RWPE2 (cell line): ENCODE measurements at regions not wholly inside any gene's neighbourhood (a gene's known extent, or its start where the extent isn't known, plus 50 kb on each side); places are given as distances from the start of the nearest gene placed in this dataset.

Experiments
- ATAC-seq: fragments of 200-7000 bp; cut with Tn5 transposase; 3 replicates; pipeline ENCODE4 v1.9.1; 2021; ENCODE audit warnings: low read depth
- DNase-seq: peaks from one replicate; pipeline ENCODE4 v3.0.0-alpha.2; 2020; ENCODE audit warnings: low spot score
- H3K27ac ChIP-seq: fragments of 450-650 bp; 2 replicates; pipeline ENCODE4 v1.5.1; 2017; ENCODE audit warnings: mild to moderate bottlenecking; ENCODE audit not compliant: poor library complexity, severe bottlenecking
- H3K27me3 ChIP-seq: fragments of 250-450 bp; sonication (Bioruptor Pico); 2 replicates; pipeline ENCODE4 v1.5.1; 2021; ENCODE audit warnings: mild to moderate bottlenecking, moderate library complexity; ENCODE audit not compliant: insufficient read depth, poor library complexity, severe bottlenecking
- H3K36me3 ChIP-seq: fragments of 250-450 bp; sonication (Bioruptor Pico); 2 replicates; pipeline ENCODE4 v1.5.1; 2020; ENCODE audit warnings: low read depth, mild to moderate bottlenecking, moderate library complexity
- H3K4me1 ChIP-seq: fragments of 250-450 bp; sonication (Bioruptor Pico); 2 replicates; pipeline ENCODE4 v1.5.1; 2021; ENCODE audit warnings: mild to moderate bottlenecking, moderate library complexity; ENCODE audit not compliant: insufficient read depth, poor library complexity, severe bottlenecking
- H3K4me3 ChIP-seq: fragments of 250-450 bp; sonication (Bioruptor Pico); 2 replicates; pipeline ENCODE4 v1.5.1; 2021; ENCODE audit warnings: mild to moderate bottlenecking, moderate library complexity; ENCODE audit not compliant: severe bottlenecking
- H3K9me3 ChIP-seq: fragments of 250-450 bp; sonication (Bioruptor Pico); 2 replicates; pipeline ENCODE4 v1.5.1; 2021; ENCODE audit warnings: mild to moderate bottlenecking, moderate library complexity; ENCODE audit not compliant: severe bottlenecking
- CTCF ChIP-seq: fragments of 450-650 bp; IDR thresholded peaks from one replicate; pipeline ENCODE4 v1.5.1; 2017; ENCODE audit warnings: mild to moderate bottlenecking, moderate library complexity; ENCODE audit not compliant: poor library complexity, severe bottlenecking

DNA sequence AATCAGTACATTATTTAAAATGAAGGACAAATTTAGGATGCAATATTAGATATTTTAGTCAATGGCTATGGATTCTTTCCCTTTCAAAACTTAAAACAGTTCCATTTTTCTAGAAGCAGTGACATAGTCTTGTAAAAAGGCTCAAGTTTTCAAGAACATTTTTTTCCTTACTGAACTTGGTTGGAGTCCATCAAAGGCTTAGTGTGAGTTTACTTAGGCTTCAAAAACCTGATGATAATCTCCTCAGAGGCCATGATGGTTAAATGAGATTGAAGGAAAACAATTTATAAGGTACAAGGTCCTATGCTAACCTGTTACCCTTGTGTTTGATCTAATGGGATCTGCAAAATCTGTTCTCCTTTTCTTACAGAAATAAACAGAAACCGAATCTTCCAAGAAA is 531.8 kb downstream of the UTRN start:
- H3K27ac ChIP-seq, result no peak overlapping the region
- no peaks in the 10 kb centered on the region for H3K4me1 ChIP-seq
- ATAC-seq (no peak), DNase-seq (no peak)
- no peak overlapping the region for H3K4me3 ChIP-seq
- H3K27me3 ChIP-seq, result no peaks in the 10 kb centered on the region
- no peaks in the 10 kb centered on the region for H3K9me3 ChIP-seq
- no peak for TF ChIP-seq CTCF
- H3K36me3 ChIP-seq, result peaks cover 9% of the 10 kb centered on the region; the same call in 1 of the 2 replicates

GRCh38 chr6:144820270-144820669 is 535.1 kb downstream of the UTRN start:
- no peak overlapping the region for H3K27ac ChIP-seq
- H3K4me3 ChIP-seq, result no peak overlapping the region
- H3K27me3 ChIP-seq, result no peaks in the 10 kb centered on the region
- H3K36me3 ChIP-seq, result peaks cover 6% of the 10 kb centered on the region; the same call in 1 of the 2 replicates
- no peaks in the 10 kb centered on the region for H3K9me3 ChIP-seq
- DNase-seq (no peak), ATAC-seq (0 out of 3 replicates have a peak, but pooled peaks have one; percentile 38)
- no peak for TF ChIP-seq CTCF
- H3K4me1 ChIP-seq, result no peaks in the 10 kb centered on the region

- H3K36me3 ChIP-seq, result peaks cover 6% of the 10 kb centered on the region; the same call in 1 of the 2 replicates
- no peak for TF ChIP-seq CTCF
Observed at GRCh38 chr6:144823131-144823530, 538.0 kb downstream of the UTRN start.

GRCh38 chr6:144824018-144824417 is 538.9 kb downstream of the UTRN start:
- no peak for DNase-seq
- no peaks in the 10 kb centered on the region for H3K27me3 ChIP-seq
- no peak overlapping the region for H3K27ac ChIP-seq
- H3K36me3 ChIP-seq, result peaks cover 6% of the 10 kb centered on the region; the same call in 1 of the 2 replicates
- ATAC-seq, result no peak
- H3K4me3 ChIP-seq, result no peak overlapping the region
- no peak for TF ChIP-seq CTCF
- H3K4me1 ChIP-seq, result no peaks in the 10 kb centered on the region
- H3K9me3 ChIP-seq, result no peaks in the 10 kb centered on the region

More at GRCh38 chr6:144823131-144823530, 538.0 kb downstream of the UTRN start:
- Histone ChIP-seq H3K4me3 (no peak overlapping the region), H3K4me1 (no peaks in the 10 kb centered on the region), H3K27ac (no peak overlapping the region), H3K9me3 (no peaks in the 10 kb centered on the region), H3K27me3 (no peaks in the 10 kb centered on the region)
- DNase-seq (no peak), ATAC-seq (no peak)

DNA sequence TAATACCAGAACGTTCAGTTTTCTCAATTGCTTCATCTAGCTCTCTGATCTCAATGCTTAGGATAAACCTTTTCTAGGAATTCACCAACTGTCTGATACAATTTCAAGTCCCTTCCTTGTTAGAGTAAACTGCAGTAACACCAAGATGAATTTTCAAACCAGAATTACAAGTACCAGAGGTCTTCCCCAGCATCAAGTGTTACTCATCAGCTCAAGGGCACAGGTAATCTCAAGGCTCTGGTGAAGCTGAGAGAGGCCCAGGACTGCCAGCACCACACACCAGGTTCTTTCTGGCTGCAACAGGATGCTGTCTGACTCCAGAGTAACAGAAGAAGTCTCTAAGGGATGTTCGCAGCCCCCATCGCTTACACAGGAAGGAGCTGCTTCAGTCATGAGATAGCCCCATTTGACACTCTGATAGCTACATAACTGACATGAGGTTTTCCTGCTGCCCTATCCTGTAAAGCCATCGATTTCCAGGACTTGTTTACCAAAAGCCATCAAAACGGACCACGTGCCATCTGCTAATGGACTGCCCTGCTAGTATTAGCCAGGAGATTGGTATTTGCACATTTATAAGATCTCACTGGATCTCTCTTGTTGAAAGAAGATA is 549.4 kb downstream of the UTRN start:
- Histone ChIP-seq H3K9me3 (no peaks in the 10 kb centered on the region), H3K4me1 (no peaks in the 10 kb centered on the region), H3K4me3 (no peak overlapping the region), H3K27me3 (no peaks in the 10 kb centered on the region), H3K36me3 (peaks cover 13% of the 10 kb centered on the region), H3K27ac (no peak overlapping the region)
- TF ChIP-seq CTCF, result no peak
- no peak for ATAC-seq
- DNase-seq, result no peak
